MCF 10A (cell line): ENCODE measurements at regions not wholly inside any gene's neighbourhood (a gene's known extent, or its start where the extent isn't known, plus 50 kb on each side); places are given as distances from the start of the nearest gene placed in this dataset.

Experiments used
- BruUV-seq: library from RNA; stranded (reverse); fragments of 400-500 nt; replicated peaks from 2 replicates; lab custom pipeline; 2021; lab: Mats Ljungman, UMichigan
- CTCF ChIA-PET: fragments of 300-600 bp; sonication (Branson Sonifier 250); formaldehyde crosslinking; extraction: SDS; loops from one replicate; lab custom pipeline; 2021; ENCODE audit warnings: antibody characterized with exemption, inconsistent platforms; lab: Yijun Ruan, JAX
- POLR2A ChIA-PET: fragments of 300-600, 350-650 bp; sonication (Branson Sonifier 250); formaldehyde crosslinking; extraction: SDS; loops from one replicate; lab custom pipeline; 2020; ENCODE audit warnings: antibody characterized with exemption, inconsistent platforms; lab: Yijun Ruan, JAX
- DNase-seq: peaks from one replicate; pipeline ENCODE4 v3.0.0-alpha.2; 2018; ENCODE audit not compliant: unreplicated experiment
- H3K27ac Mint-ChIP-seq: one replicate; pipeline ENCODE4 v1.8.0; 2022; ENCODE audit warnings: mild to moderate bottlenecking, low read depth, mixed read lengths; ENCODE audit not compliant: unreplicated experiment
- H3K27me3 Mint-ChIP-seq: one replicate; pipeline ENCODE4 v1.8.0; 2022; ENCODE audit warnings: mixed read lengths; ENCODE audit not compliant: insufficient read depth, unreplicated experiment
- H3K36me3 Mint-ChIP-seq: one replicate; pipeline ENCODE4 v1.8.0; 2022; ENCODE audit warnings: mild to moderate bottlenecking, moderate library complexity, mixed read lengths; ENCODE audit not compliant: insufficient read depth, unreplicated experiment
- H3K4me1 Mint-ChIP-seq: one replicate; pipeline ENCODE4 v1.8.0; 2022; ENCODE audit warnings: mixed read lengths; ENCODE audit not compliant: insufficient read depth, unreplicated experiment
- H3K4me3 Mint-ChIP-seq: one replicate; pipeline ENCODE4 v1.8.0; 2022; ENCODE audit warnings: mild to moderate bottlenecking, moderate library complexity, mixed read lengths; ENCODE audit not compliant: unreplicated experiment
- H3K9me3 Mint-ChIP-seq: one replicate; pipeline ENCODE4 v1.8.0; 2022; ENCODE audit warnings: mixed read lengths; ENCODE audit not compliant: unreplicated experiment
- CTCF ChIP-seq: fragments of 200-600 bp; IDR thresholded peaks from one replicate; pipeline ENCODE4 v1.8.0; 2022; ENCODE audit warnings: antibody characterized with exemption, mild to moderate bottlenecking; ENCODE audit not compliant: unreplicated experiment
- intact Hi-C: fragments of 100-400 bp; cut with micrococcal nuclease; formaldehyde crosslinking; loops from 2 replicates; pipeline ENCODE4 v1.14.1; 2022

- H3K27me3 Mint-ChIP-seq: no peaks in the 10 kb centered on the region
- no peak overlapping the region for H3K27ac Mint-ChIP-seq
- intact Hi-C loops: no loop called here
- no TSS peak for BruUV-seq
- no peak for TF ChIP-seq CTCF
- no peak for DNase-seq
- ChIA-PET CTCF (interaction anchor here (0.7 to 0.8 kb wide), 2 partner anchors 161 to 374 kb away, joined by 3 read pairs; no protein-coding TSS in a partner anchor), POLR2A (interaction anchor here (0.6 to 1.4 kb wide), 5 partner anchors 11 to 21 kb away, joined by 3 to 4 read pairs (median 3); no protein-coding TSS in a partner anchor)
- H3K36me3 Mint-ChIP-seq: no peaks in the 10 kb centered on the region
- peaks cover 33% of the 10 kb centered on the region for H3K9me3 Mint-ChIP-seq
- H3K4me3 Mint-ChIP-seq: no peak overlapping the region
- H3K4me1 Mint-ChIP-seq: no peaks in the 10 kb centered on the region
Observed at GRCh38 chr5:81808106-81808505, 57.2 kb upstream of the SSBP2 start.

- H3K9me3 Mint-ChIP-seq: peaks cover 40% of the 10 kb centered on the region
- CTCF ChIA-PET: interaction anchor here (1.0 kb wide), 1 partner anchor 14 kb away, joined by 3 read pairs; no protein-coding TSS in a partner anchor
- no peak overlapping the region for H3K4me3 Mint-ChIP-seq
- DNase-seq: no peak
- no peaks in the 10 kb centered on the region for H3K36me3 Mint-ChIP-seq
- BruUV-seq: no TSS peak
- TF ChIP-seq CTCF: no peak
- no peaks in the 10 kb centered on the region for H3K27me3 Mint-ChIP-seq
- H3K27ac Mint-ChIP-seq: no peak overlapping the region
- intact Hi-C loops: no loop called here
- H3K4me1 Mint-ChIP-seq: no peaks in the 10 kb centered on the region
- POLR2A ChIA-PET: interaction anchor here (0.6 kb wide), 1 partner anchor 20 kb away, joined by 3 read pairs; no protein-coding TSS in a partner anchor
Observed at GRCh38 chr5:81805086-81805485, 54.2 kb upstream of the SSBP2 start.

- TF ChIP-seq CTCF: no peak
Observed at GRCh38 chr5:81803812-81804211, 52.9 kb upstream of the SSBP2 start.

GRCh38 chr5:81802625-81803024, 51.7 kb upstream of the SSBP2 start:
- no peaks in the 10 kb centered on the region for H3K4me1 Mint-ChIP-seq
- no peak for DNase-seq
- no peak overlapping the region for H3K4me3 Mint-ChIP-seq
- peaks cover 30% of the 10 kb centered on the region for H3K9me3 Mint-ChIP-seq
- ChIA-PET POLR2A (interaction anchor here (1.9 kb wide), 1 partner anchor 14 kb away, joined by 6 read pairs; no protein-coding TSS in a partner anchor), CTCF (interaction anchor here (0.6 kb wide), 1 partner anchor 282 kb away, joined by 3 read pairs; no protein-coding TSS in a partner anchor)
- no peaks in the 10 kb centered on the region for H3K36me3 Mint-ChIP-seq
- H3K27ac Mint-ChIP-seq: no peak overlapping the region
- H3K27me3 Mint-ChIP-seq: no peaks in the 10 kb centered on the region
- intact Hi-C loops: no loop called here
- BruUV-seq: no TSS peak
- no peak for TF ChIP-seq CTCF

More at GRCh38 chr5:81803812-81804211, 52.9 kb upstream of the SSBP2 start:
- intact Hi-C loops: no loop called here
- DNase-seq: no peak
- Mint-ChIP-seq H3K27me3 (no peaks in the 10 kb centered on the region), H3K4me3 (no peak overlapping the region), H3K4me1 (no peaks in the 10 kb centered on the region), H3K36me3 (no peaks in the 10 kb centered on the region), H3K27ac (no peak overlapping the region), H3K9me3 (peaks cover 39% of the 10 kb centered on the region)
- POLR2A ChIA-PET: no interaction called here
- CTCF ChIA-PET: interaction anchor here (0.5 kb wide), 1 partner anchor 421 kb away, joined by 3 read pairs; no protein-coding TSS in a partner anchor
- BruUV-seq: no TSS peak
